ENCODE measurements at regions not wholly inside any gene's neighbourhood (a gene's known extent, or its start where the extent isn't known, plus 50 kb on each side); places are given as distances from the start of the nearest gene placed in this dataset.
"Not testable (repeated sequence)": the region's sequence is repeated elsewhere in the genome, so short reads cannot be mapped to it uniquely, and the experiment has no call there.

GRCh38 chr2:142707318-142707717 is 170.1 kb upstream of the KYNU start:
- no peak for DNase-seq
- no peak overlapping the region for H3K4me3 ChIP-seq
- in situ Hi-C loops (cut with MboI; ENCODE audit: low sequenced_read_pairs in 4 of 4) (no loop called here), intact Hi-C loops (cut with DNase I; ENCODE audit: low total_unique reads) (no loop called here)
- H3K9me3 ChIP-seq, result no peaks in the 10 kb centered on the region
- no peaks in the 10 kb centered on the region for H3K4me1 ChIP-seq
- no peaks in the 10 kb centered on the region for H3K27me3 ChIP-seq
- ATAC-seq, result no peak
- no peaks in the 10 kb centered on the region for H3K36me3 ChIP-seq
- H3K27ac ChIP-seq, result no peak overlapping the region
- TF ChIP-seq CTCF (IDR thresholded peaks at IDR 0.05 in 4 of 5, conservative IDR thresholded peaks at IDR 0.05 in 1 of 5) (no peak), POLR2A (IDR thresholded peaks at IDR 0.05) (no peak)

GRCh38 chr2:142702397-142702796 is 175.1 kb upstream of the KYNU start:
- in situ Hi-C loops (cut with MboI; ENCODE audit: low sequenced_read_pairs in 4 of 4); DNase-seq; H3K4me1 ChIP-seq; H3K27me3 ChIP-seq; ATAC-seq; H3K9me3 ChIP-seq; H3K27ac ChIP-seq; H3K4me3 ChIP-seq; intact Hi-C loops (cut with DNase I; ENCODE audit: low total_unique reads); H3K36me3 ChIP-seq: not testable (repeated sequence)

- ATAC-seq; intact Hi-C loops (cut with DNase I; ENCODE audit: low total_unique reads): not testable (repeated sequence)
- in situ Hi-C loops (cut with MboI; ENCODE audit: low sequenced_read_pairs in 4 of 4), result loop anchor here in 1 of 4 donors (25.0 kb wide), 1 partner anchor 292 kb away; no protein-coding TSS in a partner anchor
Observed at GRCh38 chr2:142695350-142696257, 181.9 kb upstream of the KYNU start.

GRCh38 chr2:142694282-142694681 is 183.2 kb upstream of the KYNU start:
- Histone ChIP-seq H3K27me3 (no peaks in the 10 kb centered on the region), H3K36me3 (no peaks in the 10 kb centered on the region), H3K4me3 (no peak overlapping the region), H3K4me1 (no peaks in the 10 kb centered on the region), H3K27ac (no peak overlapping the region), H3K9me3 (no peaks in the 10 kb centered on the region)
- intact Hi-C loops (cut with DNase I; ENCODE audit: low total_unique reads), result no loop called here
- ATAC-seq, result no peak
- in situ Hi-C loops (cut with MboI; ENCODE audit: low sequenced_read_pairs in 4 of 4), result loop anchor here in 1 of 4 donors (25.0 kb wide), 1 partner anchor 293 kb away; no protein-coding TSS in a partner anchor
- TF ChIP-seq POLR2A (IDR thresholded peaks at IDR 0.05) (no peak), CTCF (IDR thresholded peaks at IDR 0.05 in 4 of 5, conservative IDR thresholded peaks at IDR 0.05 in 1 of 5) (no peak)
- DNase-seq, result no peak

More at GRCh38 chr2:142695350-142696257, 181.9 kb upstream of the KYNU start:
- DNase-seq, H3K27ac ChIP-seq, H3K9me3 ChIP-seq, H3K27me3 ChIP-seq, H3K4me3 ChIP-seq, H3K36me3 ChIP-seq, H3K4me1 ChIP-seq: not testable (repeated sequence)

- DNase-seq, result no peak
- TF ChIP-seq POLR2A (IDR thresholded peaks at IDR 0.05), result no peak
- no peaks in the 10 kb centered on the region for H3K27me3 ChIP-seq
- H3K27ac ChIP-seq, result no peak overlapping the region
- H3K4me1 ChIP-seq, result no peaks in the 10 kb centered on the region
- intact Hi-C loops (cut with DNase I; ENCODE audit: low total_unique reads), result no loop called here
- no peaks in the 10 kb centered on the region for H3K9me3 ChIP-seq
- H3K4me3 ChIP-seq, result no peak overlapping the region
- no peak for ATAC-seq
- H3K36me3 ChIP-seq, result no peaks in the 10 kb centered on the region
- in situ Hi-C loops (cut with MboI; ENCODE audit: low sequenced_read_pairs in 4 of 4), result loop anchor here in 1 of 4 donors (25.0 kb wide), 1 partner anchor 294 kb away; no protein-coding TSS in a partner anchor
Observed at GRCh38 chr2:142693171-142693950, 184.1 kb upstream of the KYNU start.

Data from gastrocnemius medialis (tissue), 4 donors.